Right atrium auricular region (tissue), 2 donors: ENCODE measurements at regions not wholly inside any gene's neighbourhood (a gene's known extent, or its start where the extent isn't known, plus 50 kb on each side); places are given as distances from the start of the nearest gene placed in this dataset.

ENCODE experiments used
- DNase-seq: peaks from one replicate; pipeline ENCODE4 v3.0.0-alpha.2; 2019; ENCODE audit warnings: low spot score
- H3K27ac ChIP-seq, 2 donors: fragments of 200-600 bp; sonication (generic); 1 replicate in 1 of 2; 2 replicates in 1 of 2; pipeline ENCODE4 v1.5.1; 2016 to 2019
- H3K27me3 ChIP-seq, 2 donors: fragments of 200-600 bp; sonication (generic); one replicate each; pipeline versions ENCODE4 v1.5.1 to v1.6.0; 2017 to 2019
- H3K36me3 ChIP-seq: fragments of 200-600 bp; sonication (generic); one replicate; pipeline ENCODE4 v1.5.1; 2016
- H3K4me1 ChIP-seq, 2 donors: fragments of 200-600 bp; sonication (generic); one replicate each; pipeline versions ENCODE4 v1.5.1 to v1.6.0; 2017 to 2019
- H3K4me3 ChIP-seq, 2 donors: fragments of 200-600 bp; sonication (generic); 1 replicate in 1 of 2; 2 replicates in 1 of 2; pipeline ENCODE4 v1.5.1; 2017 to 2019; ENCODE audit warnings: mild to moderate bottlenecking in 1 of 2, moderate library complexity in 1 of 2
- H3K9me3 ChIP-seq, 2 donors: fragments of 200-600 bp; sonication (generic); one replicate each; pipeline ENCODE4 v1.5.1; 2019
- TF ChIP-seq, protein P1 (sequence below), 2 donors: fragments of 200-600 bp; sonication (generic); IDR thresholded peaks; one replicate each; pipeline ENCODE4 v1.5.1; 2019; ENCODE audit warnings: antibody characterized with exemption in 2 of 2

DNA sequence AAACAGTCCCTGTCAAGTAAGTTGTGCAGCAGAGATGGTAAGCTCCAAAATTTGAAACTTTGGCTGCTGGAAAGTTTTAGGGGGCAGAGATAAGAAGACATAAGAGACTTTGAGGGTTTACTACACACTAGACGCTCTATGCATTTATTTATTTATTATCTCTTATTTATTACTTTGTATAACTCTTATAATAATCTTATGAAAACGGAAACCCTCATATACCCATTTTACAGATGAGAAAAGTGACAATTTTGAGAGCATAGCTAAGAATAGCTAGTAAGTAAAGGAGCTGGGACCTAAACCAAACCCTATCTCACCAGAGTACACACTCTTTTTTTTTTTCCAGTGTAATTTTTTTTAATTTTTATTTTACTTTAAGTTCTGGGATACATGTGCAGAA lies 112.8 kb upstream of the PKDCC start:
- no peak overlapping the region for H3K4me3 ChIP-seq
- H3K36me3 ChIP-seq, result no peaks in the 10 kb centered on the region
- DNase-seq, result no peak
- TF ChIP-seq, protein P1, sequence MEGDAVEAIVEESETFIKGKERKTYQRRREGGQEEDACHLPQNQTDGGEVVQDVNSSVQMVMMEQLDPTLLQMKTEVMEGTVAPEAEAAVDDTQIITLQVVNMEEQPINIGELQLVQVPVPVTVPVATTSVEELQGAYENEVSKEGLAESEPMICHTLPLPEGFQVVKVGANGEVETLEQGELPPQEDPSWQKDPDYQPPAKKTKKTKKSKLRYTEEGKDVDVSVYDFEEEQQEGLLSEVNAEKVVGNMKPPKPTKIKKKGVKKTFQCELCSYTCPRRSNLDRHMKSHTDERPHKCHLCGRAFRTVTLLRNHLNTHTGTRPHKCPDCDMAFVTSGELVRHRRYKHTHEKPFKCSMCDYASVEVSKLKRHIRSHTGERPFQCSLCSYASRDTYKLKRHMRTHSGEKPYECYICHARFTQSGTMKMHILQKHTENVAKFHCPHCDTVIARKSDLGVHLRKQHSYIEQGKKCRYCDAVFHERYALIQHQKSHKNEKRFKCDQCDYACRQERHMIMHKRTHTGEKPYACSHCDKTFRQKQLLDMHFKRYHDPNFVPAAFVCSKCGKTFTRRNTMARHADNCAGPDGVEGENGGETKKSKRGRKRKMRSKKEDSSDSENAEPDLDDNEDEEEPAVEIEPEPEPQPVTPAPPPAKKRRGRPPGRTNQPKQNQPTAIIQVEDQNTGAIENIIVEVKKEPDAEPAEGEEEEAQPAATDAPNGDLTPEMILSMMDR (IDR thresholded peaks at IDR 0.05), result no peak
- no peaks in the 10 kb centered on the region for H3K27me3 ChIP-seq
- H3K4me1 ChIP-seq, result peaks cover 0 to 64% of the 10 kb centered on the region in 2 donors
- H3K27ac ChIP-seq, result peak overlapping the region; percentile 56 to 78
- H3K9me3 ChIP-seq, result no peaks in the 10 kb centered on the region

GRCh38 chr2:41935825-41936224 lies 112.0 kb upstream of the PKDCC start:
- no peaks in the 10 kb centered on the region for H3K27me3 ChIP-seq
- no peaks in the 10 kb centered on the region for H3K36me3 ChIP-seq
- H3K9me3 ChIP-seq, result no peaks in the 10 kb centered on the region
- TF ChIP-seq, protein P1 (IDR thresholded peaks at IDR 0.05), result no peak
- H3K4me1 ChIP-seq, result peaks cover 0 to 69% of the 10 kb centered on the region in 2 donors
- DNase-seq, result no peak
- peak overlapping the region in 1 of 2 donors; percentile 65 for H3K27ac ChIP-seq
- H3K4me3 ChIP-seq, result no peak overlapping the region

- TF ChIP-seq, protein P1 (IDR thresholded peaks at IDR 0.05), result no peak
- Histone ChIP-seq H3K36me3 (no peaks in the 10 kb centered on the region), H3K9me3 (no peaks in the 10 kb centered on the region), H3K4me3 (no peak overlapping the region), H3K27ac (peak overlapping the region in 1 of 2 donors; percentile 65), H3K27me3 (no peaks in the 10 kb centered on the region), H3K4me1 (peaks cover 0 to 68% of the 10 kb centered on the region in 2 donors)
- DNase-seq, result no peak
Measured at GRCh38 chr2:41936771-41937463, 110.9 kb upstream of the PKDCC start.

- Histone ChIP-seq H3K36me3 (no peaks in the 10 kb centered on the region), H3K27me3 (no peaks in the 10 kb centered on the region), H3K4me1 (peaks cover 0 to 62% of the 10 kb centered on the region in 2 donors), H3K4me3 (no peak overlapping the region), H3K27ac (peak overlapping the region in 1 of 2 donors; percentile 65), H3K9me3 (no peaks in the 10 kb centered on the region)
- DNase-seq, result no peak
- TF ChIP-seq, protein P1 (IDR thresholded peaks at IDR 0.05), result no peak
Measured at GRCh38 chr2:41937464-41937906, 110.3 kb upstream of the PKDCC start.

GRCh38 chr2:41937921-41938708 lies 109.7 kb upstream of the PKDCC start:
- no peaks in the 10 kb centered on the region for H3K36me3 ChIP-seq
- no peak overlapping the region for H3K4me3 ChIP-seq
- TF ChIP-seq, protein P1 (IDR thresholded peaks at IDR 0.05), result no peak
- H3K27me3 ChIP-seq, result no peaks in the 10 kb centered on the region
- peak overlapping the region; percentile 38 to 65 for H3K27ac ChIP-seq
- no peak for DNase-seq
- peaks cover 0 to 56% of the 10 kb centered on the region in 2 donors for H3K4me1 ChIP-seq
- H3K9me3 ChIP-seq, result no peaks in the 10 kb centered on the region
